ENCODE measurements at regions not wholly inside any gene's neighbourhood (a gene's known extent, or its start where the extent isn't known, plus 50 kb on each side); places are given as distances from the start of the nearest gene placed in this dataset.
"Not testable (repeated sequence)": the region's sequence is repeated elsewhere in the genome, so short reads cannot be mapped to it uniquely, and the experiment has no call there.

DNA sequence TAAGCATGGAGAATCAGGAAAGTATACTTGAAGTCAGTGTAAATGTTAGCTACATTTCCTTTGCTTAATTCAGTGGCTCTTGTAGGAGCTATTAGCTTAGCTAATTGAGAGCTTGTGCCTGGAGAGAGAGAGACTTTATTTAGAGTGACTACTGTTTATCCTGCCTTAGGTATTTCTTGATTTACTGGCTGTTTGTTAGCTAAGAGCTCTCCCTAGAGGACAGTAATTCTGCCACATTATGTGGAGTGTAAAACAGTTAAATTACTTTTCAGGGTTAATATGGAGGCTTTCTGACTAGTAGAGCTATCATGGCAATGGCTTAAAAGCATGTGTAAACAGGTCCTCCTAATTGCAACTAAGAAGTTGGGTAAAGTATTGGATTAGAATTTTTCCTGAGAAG is 306.5 kb upstream of the TECRL start:
- no peak for DNase-seq

GRCh38 chr4:64713256-64713840 is 304.1 kb upstream of the TECRL start:
- no peak for DNase-seq

GRCh38 chr4:64712590-64712989 is 303.3 kb upstream of the TECRL start:
- DNase-seq = no peak

GRCh38 chr4:64705989-64706388 is 296.7 kb upstream of the TECRL start:
- no peak for DNase-seq

- no peak for DNase-seq
These were observed 288.9 kb upstream of the TECRL start for GRCh38 chr4:64698171-64698570.

DNA sequence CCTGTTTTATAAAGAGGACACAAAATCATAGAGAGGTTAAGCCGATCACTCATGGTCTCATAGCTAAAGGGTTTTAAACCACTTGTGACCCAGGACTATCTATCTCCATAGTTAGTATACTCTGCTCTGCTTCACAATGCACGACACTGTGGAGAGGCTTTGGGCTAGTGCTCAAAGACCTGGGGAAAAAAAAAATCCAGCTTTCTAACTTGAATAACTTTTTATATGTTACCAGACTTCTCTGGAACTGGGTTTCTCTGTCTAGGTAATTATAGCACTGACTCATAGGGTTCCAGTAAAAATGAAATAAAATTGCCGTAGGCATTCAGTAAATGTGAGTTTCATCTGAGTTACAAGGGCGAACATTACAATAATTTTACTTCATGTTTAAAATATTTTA is 273.7 kb upstream of the TECRL start:
- DNase-seq = no peak

- no peak for DNase-seq
These were observed 273.2 kb upstream of the TECRL start for GRCh38 chr4:64682481-64682880.

- DNase-seq = not testable (repeated sequence)
These were observed 263.9 kb upstream of the TECRL start for GRCh38 chr4:64673121-64673520.

GRCh38 chr4:64670647-64671046 is 261.4 kb upstream of the TECRL start:
- no peak for DNase-seq

GRCh38 chr4:64643841-64644240 is 234.6 kb upstream of the TECRL start:
- DNase-seq = no peak

- DNase-seq = no peak
These were observed 233.7 kb upstream of the TECRL start for GRCh38 chr4:64642936-64643335.

GRCh38 chr4:64640402-64640801 is 231.2 kb upstream of the TECRL start:
- DNase-seq = not testable (repeated sequence)

DNA sequence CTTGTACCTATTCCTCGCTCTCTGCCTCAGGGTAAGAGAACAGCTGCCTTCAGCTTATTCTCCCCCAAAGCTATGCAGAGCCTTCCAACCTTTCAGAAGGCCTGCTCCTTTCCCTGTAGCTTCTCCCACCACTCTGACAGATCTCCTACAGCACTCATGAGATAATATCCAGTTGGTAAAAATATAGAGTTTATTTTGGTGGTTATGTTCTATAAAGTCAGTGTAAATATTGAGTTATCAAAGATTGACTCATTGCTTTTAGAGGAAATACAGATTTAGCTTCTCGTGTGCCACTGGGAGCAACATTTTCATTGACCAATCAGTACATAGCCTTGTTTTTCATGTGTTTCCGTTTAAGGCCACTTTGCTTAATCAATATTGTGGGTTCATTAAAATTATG is 216.2 kb upstream of the TECRL start:
- DNase-seq = no peak

DNA sequence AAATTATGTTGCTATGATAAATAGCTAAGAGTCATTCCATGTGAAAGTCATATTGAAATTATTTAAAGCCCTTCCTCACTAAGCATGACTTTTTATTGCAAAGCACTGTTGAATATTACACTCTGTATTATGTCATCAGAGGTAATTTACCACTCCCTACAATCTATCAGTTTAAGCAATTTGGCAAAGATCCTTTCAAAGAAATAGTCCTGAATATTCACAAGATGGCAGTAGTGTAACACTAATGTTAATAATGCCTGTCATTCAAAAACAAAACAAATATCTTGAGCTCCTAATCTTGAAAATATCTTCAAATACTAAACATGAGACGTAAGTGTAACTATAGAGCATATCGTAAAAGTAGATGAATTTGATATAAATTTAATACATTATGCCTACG is 208.6 kb upstream of the TECRL start:
- DNase-seq = no peak

DNA sequence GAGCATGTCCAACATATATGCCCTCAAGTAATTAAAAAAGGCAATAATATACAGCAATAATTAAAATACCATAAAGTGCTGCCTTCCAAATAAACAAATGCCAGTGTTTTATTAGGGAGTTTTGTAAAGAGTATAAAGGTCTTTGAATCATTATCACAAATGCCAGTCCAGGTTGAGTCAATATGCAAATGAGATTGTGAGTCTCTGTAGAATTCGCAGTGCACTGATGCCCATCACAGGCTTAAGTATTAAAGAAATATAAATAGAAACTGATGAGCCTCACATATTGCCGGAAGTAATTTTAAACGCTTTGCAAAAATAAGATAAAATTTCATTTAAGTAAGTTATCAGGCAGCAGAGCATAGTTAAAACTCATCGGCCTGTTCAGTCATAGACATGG is 205.0 kb upstream of the TECRL start:
- no peak for DNase-seq

- DNase-seq = no peak
These were observed 203.8 kb upstream of the TECRL start for GRCh38 chr4:64613046-64613445.

GRCh38 chr4:64598066-64598465 is 188.8 kb upstream of the TECRL start:
- DNase-seq = no peak

- DNase-seq = no peak
These were observed 185.5 kb upstream of the TECRL start for GRCh38 chr4:64594723-64595122.

DNA sequence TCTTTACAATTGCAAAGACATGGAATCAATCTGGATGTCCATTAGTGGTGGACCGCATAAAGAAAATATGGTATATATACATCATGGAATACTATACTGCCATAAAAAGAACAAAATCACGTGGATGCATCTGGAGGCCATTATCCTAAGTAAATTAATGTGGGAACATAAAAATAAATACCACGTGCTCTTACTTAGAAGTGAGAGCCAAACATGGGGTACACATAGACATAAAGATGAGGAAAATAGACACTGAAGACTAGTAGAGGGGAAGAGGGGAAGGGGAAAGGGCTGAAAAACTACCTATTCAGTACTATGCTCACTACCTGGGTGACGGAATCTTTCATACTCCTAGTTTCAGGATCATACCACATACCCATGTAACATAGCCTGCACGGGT is 179.3 kb upstream of the TECRL start:
- no peak for DNase-seq

DNA sequence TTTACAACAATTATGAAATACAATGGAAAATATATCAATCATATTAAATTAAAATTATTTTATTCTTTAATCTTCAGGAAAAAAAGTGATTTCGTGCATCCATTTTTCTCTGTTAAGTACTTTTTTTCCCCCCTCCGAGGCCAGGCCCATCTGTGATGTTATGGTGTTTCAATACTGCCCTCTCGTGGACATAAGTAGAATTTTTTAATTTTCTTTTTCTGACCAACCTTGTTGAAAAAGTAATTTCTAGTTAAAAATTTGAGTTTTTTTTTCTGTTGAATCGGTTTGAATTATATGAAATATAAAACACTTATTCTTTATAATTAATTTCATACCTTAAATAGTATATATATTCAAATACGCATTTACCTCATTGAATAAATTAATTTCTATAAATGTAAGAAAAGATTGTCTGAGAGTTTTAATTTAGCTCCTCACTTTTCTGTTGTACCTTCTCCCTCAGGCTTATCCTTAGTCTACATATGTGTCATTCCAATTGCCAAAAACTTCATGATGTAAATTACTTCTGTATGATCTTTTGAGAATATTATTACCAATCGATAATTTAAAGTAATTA is 175.8 kb upstream of the TECRL start:
- DNase-seq = peak in 1 of 2 experiments; percentile 19

DNA sequence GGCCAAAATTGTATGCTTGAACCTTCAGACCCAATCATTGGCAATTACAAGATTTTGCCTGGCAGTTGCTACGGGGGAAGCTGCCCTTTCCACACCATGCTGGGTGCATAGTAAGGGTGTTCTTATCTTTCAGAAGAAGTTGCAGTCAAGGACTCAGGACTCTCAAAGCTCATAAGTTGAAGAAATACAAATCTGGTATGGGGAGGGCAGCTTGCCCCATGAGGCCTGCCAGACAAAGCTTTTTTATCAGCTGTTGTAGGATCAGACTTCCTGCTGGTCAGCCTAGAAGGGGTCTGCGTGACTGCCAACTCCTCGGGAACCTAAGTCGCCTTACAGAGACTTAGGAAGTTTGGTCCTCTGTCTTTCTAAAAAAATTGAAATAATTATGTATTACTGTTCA is 174.9 kb upstream of the TECRL start:
- no peak for DNase-seq

DNA sequence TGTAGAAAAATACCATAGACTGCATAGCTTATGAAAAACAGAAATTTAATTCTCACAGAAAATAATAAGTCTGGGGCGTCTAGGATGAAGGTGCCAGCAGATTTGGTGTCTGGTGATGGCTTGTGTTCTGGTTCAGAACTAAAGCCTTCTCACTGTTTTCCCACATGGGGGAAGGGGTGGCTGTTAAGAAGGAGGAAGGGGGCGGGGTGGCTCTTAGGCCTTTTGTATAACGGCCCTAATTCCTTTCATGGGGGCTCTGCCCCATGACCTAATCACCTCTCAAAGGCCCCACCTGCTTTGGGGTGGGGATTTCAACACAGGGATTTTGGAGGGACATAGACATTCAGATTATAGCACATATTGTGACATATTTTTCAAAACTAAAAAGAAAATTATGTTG is 173.2 kb upstream of the TECRL start:
- no peak for DNase-seq

DNA sequence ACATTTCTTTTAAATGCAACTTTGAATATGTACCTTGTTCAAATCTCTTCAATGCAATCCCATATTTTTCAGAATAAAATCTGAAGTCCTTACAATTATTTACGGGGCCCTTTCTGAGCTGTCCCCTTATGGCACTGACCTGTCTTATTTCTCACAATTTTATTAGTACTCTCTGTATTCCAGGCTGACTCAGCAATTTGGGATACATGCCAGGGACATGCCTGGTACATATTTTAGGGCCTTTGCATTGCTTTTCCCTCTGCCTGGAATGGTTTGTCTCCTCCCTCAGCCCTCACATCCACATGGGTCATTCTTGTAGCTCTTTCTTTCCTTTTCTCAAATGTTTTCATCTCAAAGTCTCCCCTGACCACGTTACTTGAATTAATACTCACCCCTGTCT is 172.2 kb upstream of the TECRL start:
- no peak for DNase-seq

DNA sequence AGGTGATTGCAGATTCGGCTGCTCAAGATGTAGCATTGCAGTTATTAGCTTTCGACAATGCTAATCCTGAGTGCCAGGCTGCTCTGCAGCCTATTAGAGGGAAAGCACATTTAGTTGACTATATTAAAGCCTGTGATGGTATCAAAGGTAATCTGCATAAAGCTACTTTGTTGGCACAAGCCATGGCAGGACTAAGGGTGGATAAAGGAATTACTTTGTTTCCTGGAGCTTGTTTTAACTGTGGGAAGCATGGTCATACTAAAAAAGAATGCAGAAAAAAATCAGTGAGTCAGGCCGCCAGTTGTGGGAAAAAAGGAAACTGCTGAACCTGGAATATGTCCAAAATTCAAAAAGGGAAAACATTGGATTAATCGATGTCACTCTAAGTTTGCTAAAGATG is 154.9 kb upstream of the TECRL start:
- no peak for DNase-seq

GRCh38 chr4:64559571-64559970 is 150.3 kb upstream of the TECRL start:
- no peak for DNase-seq

Data from activated T-cell treated with anti-CD3 and anti-CD28 coated beads, Interleukin-2, amount 50 U/mL, for 48 hours (primary cell).